Esophagus muscularis mucosa (tissue), 4 donors: ENCODE measurements at regions not wholly inside any gene's neighbourhood (a gene's known extent, or its start where the extent isn't known, plus 50 kb on each side); places are given as distances from the start of the nearest gene placed in this dataset.

Source experiments
- DNase-seq: peaks from one replicate; pipeline ENCODE4 v3.0.0-alpha.2; 2017; ENCODE audit errors: extremely low spot score
- H3K27ac ChIP-seq, 4 donors: fragments of 200-600 bp; sonication (generic); replicated peaks in 1 of 4; 1 replicate in 3 of 4; 2 replicates in 1 of 4; pipeline ENCODE4 v1.5.1; 2016 to 2019; ENCODE audit warnings: mild to moderate bottlenecking in 1 of 4
- H3K27me3 ChIP-seq, 4 donors: fragments of 200-600 bp; sonication (generic); one replicate each; pipeline versions ENCODE4 v1.5.1 to v1.6.0; 2016 to 2019
- H3K36me3 ChIP-seq, 4 donors: fragments of 200-600 bp; sonication (generic); one replicate each; pipeline ENCODE4 v1.5.1; 2016 to 2019
- H3K4me1 ChIP-seq, 4 donors: fragments of 200-600 bp; sonication (generic); one replicate each; pipeline ENCODE4 v1.5.1; 2016 to 2019
- H3K4me3 ChIP-seq, 4 donors: fragments of 200-600 bp; sonication (generic); 1 replicate in 2 of 4; 2 replicates in 2 of 4; pipeline ENCODE4 v1.5.1; 2016 to 2019; ENCODE audit warnings: mild to moderate bottlenecking in 4 of 4, moderate library complexity in 1 of 4
- H3K9me3 ChIP-seq, 4 donors: fragments of 200-600 bp; sonication (generic); 1 replicate in 3 of 4; 2 replicates in 1 of 4; pipeline ENCODE4 v1.5.1; 2016 to 2019
- CTCF ChIP-seq, 3 experiments: fragments of 200-600 bp in 2 of 3; fragments of 450-650 bp in 1 of 3; sonication (generic) in 2 of 3; IDR thresholded peaks; one replicate each; pipeline ENCODE4 v1.5.1; 2017 to 2019; ENCODE audit warnings: antibody characterized with exemption in 3 of 3, mild to moderate bottlenecking in 2 of 3, moderate library complexity in 1 of 3
- EP300 ChIP-seq: sonication (generic); formaldehyde crosslinking; IDR thresholded peaks from one replicate; pipeline ENCODE4 v1.6.1; 2017; ENCODE audit warnings: antibody characterized with exemption
- POLR2A ChIP-seq: fragments of 450-650 bp; IDR thresholded peaks from one replicate; pipeline ENCODE4 v1.6.1; 2017; ENCODE audit warnings: antibody characterized with exemption, moderate library complexity, mild to moderate bottlenecking, low read depth
- POLR2AphosphoS5 ChIP-seq, 2 donors: sonication (generic); formaldehyde crosslinking; IDR thresholded peaks; one replicate each; pipeline ENCODE4 v1.6.1; 2017; ENCODE audit warnings: antibody characterized with exemption in 2 of 2
- WGBS: methylation state at CpG from one replicate; pipeline ENCODE4 v1.1.5; 2018; 5-methylcytosine and 5-hydroxymethylcytosine counted together
- intact Hi-C: fragments of 100-400 bp; cut with DNase I; formaldehyde crosslinking; loops from one replicate; pipeline ENCODE4 v1.15.1; 2023

- Histone ChIP-seq H3K27me3 (no peaks in the 10 kb centered on the region), H3K4me1 (no peaks in the 10 kb centered on the region), H3K36me3 (no peaks in the 10 kb centered on the region), H3K4me3 (no peak overlapping the region), H3K9me3 (no peaks in the 10 kb centered on the region), H3K27ac (no peak overlapping the region)
- no peak for TF ChIP-seq POLR2A
- TF ChIP-seq EP300: no peak
- TF ChIP-seq CTCF (IDR thresholded peaks at IDR 0.05): no peak
- TF ChIP-seq POLR2AphosphoS5 (IDR thresholded peaks at IDR 0.05): no peak
- 79% methylated on average over 2 of the region's 2 CpGs for WGBS
- intact Hi-C loops: no loop called here
- DNase-seq: no peak
Observed at GRCh38 chr17:54841656-54842055, 59.0 kb upstream of the TOM1L1 start.

- Histone ChIP-seq H3K9me3 (no peaks in the 10 kb centered on the region), H3K4me3 (no peak overlapping the region), H3K27me3 (no peaks in the 10 kb centered on the region), H3K27ac (no peak overlapping the region), H3K36me3 (no peaks in the 10 kb centered on the region), H3K4me1 (no peaks in the 10 kb centered on the region)
- WGBS: 60% methylated on average over 5 of the region's 5 CpGs
- intact Hi-C loops: no loop called here
- no peak for DNase-seq
- TF ChIP-seq POLR2AphosphoS5 (IDR thresholded peaks at IDR 0.05) (no peak), CTCF (IDR thresholded peaks at IDR 0.05) (no peak), POLR2A (no peak), EP300 (no peak)
Observed at GRCh38 chr17:54844233-54844632, 56.4 kb upstream of the TOM1L1 start.

- no peaks in the 10 kb centered on the region for H3K9me3 ChIP-seq
- intact Hi-C loops: no loop called here
- no peaks in the 10 kb centered on the region for H3K36me3 ChIP-seq
- no peak overlapping the region for H3K27ac ChIP-seq
- 67% methylated on average over 2 of the region's 2 CpGs for WGBS
- DNase-seq: no peak
- H3K4me3 ChIP-seq: no peak overlapping the region
- H3K27me3 ChIP-seq: no peaks in the 10 kb centered on the region
- TF ChIP-seq POLR2AphosphoS5 (IDR thresholded peaks at IDR 0.05): no peak
- TF ChIP-seq CTCF (IDR thresholded peaks at IDR 0.05): no peak
- TF ChIP-seq EP300: no peak
- H3K4me1 ChIP-seq: no peaks in the 10 kb centered on the region
Observed at GRCh38 chr17:54848368-54848987, 52.2 kb upstream of the TOM1L1 start.

- Histone ChIP-seq H3K4me3 (no peak overlapping the region), H3K27me3 (no peaks in the 10 kb centered on the region), H3K36me3 (no peaks in the 10 kb centered on the region), H3K4me1 (no peaks in the 10 kb centered on the region), H3K9me3 (no peaks in the 10 kb centered on the region), H3K27ac (no peak overlapping the region)
- 84% methylated on average over 6 of the region's 6 CpGs for WGBS
- TF ChIP-seq CTCF (IDR thresholded peaks at IDR 0.05): no peak
- no peak for TF ChIP-seq POLR2AphosphoS5 (IDR thresholded peaks at IDR 0.05)
- no peak for TF ChIP-seq POLR2A
- TF ChIP-seq EP300: no peak
- intact Hi-C loops: no loop called here
- DNase-seq: no peak
Observed at GRCh38 chr17:54849660-54850059, 51.0 kb upstream of the TOM1L1 start.
